ENCODE measurements at regions not wholly inside any gene's neighbourhood (a gene's known extent, or its start where the extent isn't known, plus 50 kb on each side); places are given as distances from the start of the nearest gene placed in this dataset.

- Histone ChIP-seq H3K27ac (ENCODE audit: low read depth, low read length) (no peak overlapping the region), H3K27me3 (ENCODE audit: low read length) (no peaks in the 10 kb centered on the region), H3K4me3 (ENCODE audit: insufficient read depth, low read length, poor library complexity, severe bottlenecking) (no peak overlapping the region), H3K4me2 (ENCODE audit: low read depth, low read length, poor library complexity, severe bottlenecking) (no peak overlapping the region), H3K79me2 (ENCODE audit: insufficient read depth, low read length) (no peaks in the 10 kb centered on the region), H3K9me2 (replicated peaks; ENCODE audit: insufficient read depth, low read length) (no peaks in the 10 kb centered on the region), H3F3A (ENCODE audit: insufficient read depth) (no peaks in the 10 kb centered on the region), H3K9ac (ENCODE audit: low read length) (no peak overlapping the region), H2AFZ (ENCODE audit: low read depth, low read length, severe bottlenecking) (no peak overlapping the region), H3K36me3 (ENCODE audit: low read length) (no peaks in the 10 kb centered on the region), H3K9me3 (ENCODE audit: insufficient read depth, low read length) (no peaks in the 10 kb centered on the region), H4K20me1 (ENCODE audit: low read depth, low read length) (no peaks in the 10 kb centered on the region)
- TF ChIP-seq EZH2phosphoT487 (conservative IDR thresholded peaks at IDR 0.05; ENCODE audit: low read length) (no peak), CTCF (IDR thresholded peaks at IDR 0.05; ENCODE audit: insufficient read depth, low read length, poor library complexity, severe bottlenecking) (no peak)
Measured at GRCh38 chr14:66137081-66137480, 349.1 kb upstream of the CCDC196 start.

GRCh38 chr14:66139432-66139831 is 346.7 kb upstream of the CCDC196 start:
- no peaks in the 10 kb centered on the region for H3F3A ChIP-seq (ENCODE audit: insufficient read depth)
- H3K4me3 ChIP-seq (ENCODE audit: insufficient read depth, low read length, poor library complexity, severe bottlenecking) = no peak overlapping the region
- H4K20me1 ChIP-seq (ENCODE audit: low read depth, low read length) = no peaks in the 10 kb centered on the region
- H3K4me2 ChIP-seq (ENCODE audit: low read depth, low read length, poor library complexity, severe bottlenecking) = no peak overlapping the region
- no peaks in the 10 kb centered on the region for H3K9me2 ChIP-seq (replicated peaks; ENCODE audit: insufficient read depth, low read length)
- H3K9me3 ChIP-seq (ENCODE audit: insufficient read depth, low read length) = no peaks in the 10 kb centered on the region
- no peak overlapping the region for H3K9ac ChIP-seq (ENCODE audit: low read length)
- no peak overlapping the region for H2AFZ ChIP-seq (ENCODE audit: low read depth, low read length, severe bottlenecking)
- no peak overlapping the region for H3K27ac ChIP-seq (ENCODE audit: low read depth, low read length)
- H3K79me2 ChIP-seq (ENCODE audit: insufficient read depth, low read length) = no peaks in the 10 kb centered on the region
- no peaks in the 10 kb centered on the region for H3K27me3 ChIP-seq (ENCODE audit: low read length)
- no peaks in the 10 kb centered on the region for H3K36me3 ChIP-seq (ENCODE audit: low read length)
- no peak for TF ChIP-seq CTCF (IDR thresholded peaks at IDR 0.05; ENCODE audit: insufficient read depth, low read length, poor library complexity, severe bottlenecking)
- TF ChIP-seq EZH2phosphoT487 (conservative IDR thresholded peaks at IDR 0.05; ENCODE audit: low read length) = no peak

- TF ChIP-seq EZH2phosphoT487 (conservative IDR thresholded peaks at IDR 0.05; ENCODE audit: low read length) (no peak), CTCF (IDR thresholded peaks at IDR 0.05; ENCODE audit: insufficient read depth, low read length, poor library complexity, severe bottlenecking) (no peak)
- H3F3A ChIP-seq (ENCODE audit: insufficient read depth) = no peaks in the 10 kb centered on the region
- H3K9ac ChIP-seq (ENCODE audit: low read length) = no peak overlapping the region
Measured at GRCh38 chr14:66140213-66140918, 345.8 kb upstream of the CCDC196 start.

More at GRCh38 chr14:66140213-66140918, 345.8 kb upstream of the CCDC196 start:
- Histone ChIP-seq H3K27me3 (ENCODE audit: low read length) (no peaks in the 10 kb centered on the region), H3K27ac (ENCODE audit: low read depth, low read length) (no peak overlapping the region), H3K36me3 (ENCODE audit: low read length) (no peaks in the 10 kb centered on the region), H3K9me2 (replicated peaks; ENCODE audit: insufficient read depth, low read length) (no peaks in the 10 kb centered on the region), H3K9me3 (ENCODE audit: insufficient read depth, low read length) (no peaks in the 10 kb centered on the region), H3K79me2 (ENCODE audit: insufficient read depth, low read length) (no peaks in the 10 kb centered on the region), H3K4me3 (ENCODE audit: insufficient read depth, low read length, poor library complexity, severe bottlenecking) (no peak overlapping the region), H4K20me1 (ENCODE audit: low read depth, low read length) (no peaks in the 10 kb centered on the region), H3K4me2 (ENCODE audit: low read depth, low read length, poor library complexity, severe bottlenecking) (no peak overlapping the region), H2AFZ (ENCODE audit: low read depth, low read length, severe bottlenecking) (no peak overlapping the region)

Measured in SU-DHL-6 (cell line).